ENCODE measurements at regions not wholly inside any gene's neighbourhood (a gene's known extent, or its start where the extent isn't known, plus 50 kb on each side); places are given as distances from the start of the nearest gene placed in this dataset.
"Not testable (repeated sequence)": the region's sequence is repeated elsewhere in the genome, so short reads cannot be mapped to it uniquely, and the experiment has no call there.

DNA sequence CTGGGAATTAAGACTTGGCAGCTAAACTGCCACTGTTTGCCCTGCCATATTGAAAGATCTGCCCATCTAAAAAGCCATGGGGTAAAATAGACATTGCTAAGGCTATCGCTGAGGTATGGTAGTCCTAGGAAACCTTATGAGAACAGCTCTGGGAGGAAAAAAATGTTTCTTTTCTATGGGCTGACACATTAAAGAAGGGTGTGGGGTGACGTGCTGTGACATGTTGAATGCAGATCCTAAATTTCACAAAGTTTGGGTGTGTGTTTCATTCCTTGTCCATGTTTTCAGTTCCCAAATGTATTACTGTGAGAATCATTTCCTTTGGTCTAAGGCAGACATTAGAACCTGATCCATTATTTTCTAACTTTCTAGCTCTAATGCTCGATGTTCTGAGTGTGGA lies 766.4 kb downstream of the BCL11A start:
- Mint-ChIP-seq H3K9me3 (peaks cover 2% of the 10 kb centered on the region), H3K4me3 (no peak overlapping the region), H3K27me3 (no peaks in the 10 kb centered on the region), H3K36me3 (no peaks in the 10 kb centered on the region), H3K4me1 (ENCODE audit: low read depth in 2 of 2) (no peaks in the 10 kb centered on the region), H3K27ac (no peak overlapping the region)
- no peak for ATAC-seq
- no peak for DNase-seq (ENCODE audit: low spot score)

DNA sequence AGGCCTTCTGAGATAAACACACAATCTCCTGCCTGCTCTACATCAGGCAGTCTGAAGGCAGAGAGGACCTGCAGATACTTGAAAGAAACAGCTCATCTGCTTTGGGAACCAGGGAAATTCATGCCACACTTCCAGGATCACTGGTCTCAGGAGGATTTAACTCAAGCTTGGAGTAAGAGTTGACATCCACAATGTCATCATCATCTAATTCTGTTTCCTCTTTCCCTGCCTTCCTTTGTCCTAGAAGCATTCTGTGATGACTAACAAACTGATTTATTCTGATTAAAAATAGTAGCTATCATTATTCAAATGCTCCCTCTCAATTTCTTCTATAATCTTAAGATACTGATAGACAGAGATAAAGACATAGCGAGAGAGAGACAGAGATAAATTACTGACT lies 766.8 kb downstream of the BCL11A start:
- DNase-seq (ENCODE audit: low spot score) = no peak
- Mint-ChIP-seq H3K27ac (no peak overlapping the region), H3K27me3 (no peaks in the 10 kb centered on the region), H3K4me3 (no peak overlapping the region), H3K9me3 (peaks cover 2% of the 10 kb centered on the region), H3K36me3 (no peaks in the 10 kb centered on the region), H3K4me1 (ENCODE audit: low read depth in 2 of 2) (no peaks in the 10 kb centered on the region)
- ATAC-seq = no peak

DNA sequence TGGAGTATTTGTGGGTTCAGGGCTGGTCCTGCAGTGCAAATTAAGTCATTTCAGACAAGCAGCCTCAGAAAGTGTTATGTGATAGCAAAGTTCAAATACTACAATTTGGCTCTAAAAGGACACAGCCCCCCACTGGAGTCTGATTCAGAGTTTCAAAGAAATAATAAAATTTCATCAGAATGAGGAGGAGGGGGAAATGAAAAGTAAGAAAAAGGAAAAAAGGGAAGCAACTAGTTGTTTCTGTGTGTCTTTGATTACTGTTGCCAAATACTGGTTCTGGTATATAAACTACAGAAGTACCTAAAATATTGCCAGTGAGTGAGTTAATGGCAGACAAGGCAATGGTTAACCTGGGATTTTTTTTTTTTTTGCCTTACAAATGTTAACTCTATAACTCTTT lies 773.9 kb downstream of the BCL11A start:
- Mint-ChIP-seq H3K4me3 (no peak overlapping the region), H3K27ac (no peak overlapping the region), H3K36me3 (no peaks in the 10 kb centered on the region), H3K4me1 (ENCODE audit: low read depth in 2 of 2) (no peaks in the 10 kb centered on the region), H3K9me3 (no peaks in the 10 kb centered on the region), H3K27me3 (no peaks in the 10 kb centered on the region)
- ATAC-seq (no peak), DNase-seq (ENCODE audit: low spot score) (no peak)

DNA sequence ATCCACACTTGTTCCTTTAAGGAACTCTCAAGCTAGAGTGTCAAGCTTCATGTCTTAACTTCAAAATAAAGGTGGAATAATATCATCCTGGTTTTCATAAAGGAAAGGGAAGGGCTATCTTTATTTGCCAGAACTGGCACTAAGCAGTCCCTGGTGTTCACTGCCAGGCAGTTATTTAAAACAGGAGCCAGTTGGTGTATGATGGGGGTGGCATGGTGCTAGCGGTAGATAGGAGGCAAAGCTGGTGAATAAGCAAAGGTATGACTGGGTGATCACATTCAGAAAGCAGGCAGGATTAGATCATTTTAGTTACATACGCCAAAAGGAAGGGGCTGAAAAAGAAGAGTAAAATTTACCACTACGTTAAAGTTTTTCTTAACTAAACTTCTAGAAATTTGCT lies 776.3 kb downstream of the BCL11A start:
- H3K4me3 Mint-ChIP-seq = no peak overlapping the region
- ATAC-seq (no peak), DNase-seq (ENCODE audit: low spot score) (no peak)
- peaks cover 3% of the 10 kb centered on the region for H3K9me3 Mint-ChIP-seq
- no peaks in the 10 kb centered on the region for H3K27me3 Mint-ChIP-seq
- H3K36me3 Mint-ChIP-seq = no peaks in the 10 kb centered on the region
- H3K27ac Mint-ChIP-seq = no peak overlapping the region
- H3K4me1 Mint-ChIP-seq (ENCODE audit: low read depth in 2 of 2) = no peaks in the 10 kb centered on the region

DNA sequence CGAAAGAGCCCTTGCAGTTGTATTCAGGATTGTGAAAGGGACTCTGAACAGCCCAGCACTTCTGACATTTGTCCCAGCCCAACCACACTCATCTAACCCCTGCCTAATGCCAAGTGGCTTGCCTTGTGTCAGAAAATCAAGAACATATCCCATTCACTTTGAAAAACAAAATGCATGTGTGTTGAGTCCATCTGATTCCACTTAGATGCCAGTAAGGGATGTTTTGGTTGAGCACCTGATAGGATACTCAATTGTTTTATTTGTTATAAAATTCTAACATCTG lies 776.8 kb downstream of the BCL11A start:
- H3K9me3 Mint-ChIP-seq = peaks cover 3% of the 10 kb centered on the region
- no peak overlapping the region for H3K4me3 Mint-ChIP-seq
- H3K36me3 Mint-ChIP-seq = no peaks in the 10 kb centered on the region
- no peaks in the 10 kb centered on the region for H3K27me3 Mint-ChIP-seq
- no peak overlapping the region for H3K27ac Mint-ChIP-seq
- no peak for ATAC-seq
- H3K4me1 Mint-ChIP-seq (ENCODE audit: low read depth in 2 of 2) = no peaks in the 10 kb centered on the region
- DNase-seq (ENCODE audit: low spot score) = no peak

DNA sequence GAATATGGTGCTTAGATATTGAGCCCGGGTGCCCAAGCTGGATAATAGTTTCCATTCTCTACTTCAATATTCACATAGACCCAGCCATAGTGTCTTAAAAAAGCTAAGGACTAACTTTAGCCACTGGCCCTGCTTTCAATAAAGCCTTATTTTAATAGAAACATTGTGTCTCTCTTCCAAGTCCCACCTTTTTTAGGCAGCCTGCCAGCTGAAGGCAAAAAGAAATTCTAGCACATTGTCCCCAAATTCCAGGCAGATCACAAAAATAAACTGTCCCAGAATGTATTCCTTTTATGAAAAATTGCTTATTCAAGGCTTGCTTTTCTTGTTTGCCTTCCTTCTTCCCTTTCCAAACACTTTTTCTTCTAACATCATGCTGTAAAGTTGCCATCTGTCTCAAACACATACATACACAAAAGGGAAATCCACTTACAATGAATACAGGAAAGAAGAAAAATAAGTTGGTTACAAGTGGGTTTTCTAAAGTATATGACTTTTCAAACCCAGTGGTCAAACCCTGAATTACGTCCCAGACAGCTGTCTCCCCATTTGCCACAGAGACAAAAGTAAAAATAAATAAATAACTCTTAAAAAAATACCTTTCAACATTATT lies 778.5 kb downstream of the BCL11A start:
- H3K36me3 Mint-ChIP-seq = no peaks in the 10 kb centered on the region
- H3K27me3 Mint-ChIP-seq = no peaks in the 10 kb centered on the region
- no peak overlapping the region for H3K27ac Mint-ChIP-seq
- ATAC-seq (no peak), DNase-seq (ENCODE audit: low spot score) (no peak)
- H3K4me1 Mint-ChIP-seq (ENCODE audit: low read depth in 2 of 2) = no peaks in the 10 kb centered on the region
- H3K9me3 Mint-ChIP-seq = peaks cover 3% of the 10 kb centered on the region
- H3K4me3 Mint-ChIP-seq = no peak overlapping the region

DNA sequence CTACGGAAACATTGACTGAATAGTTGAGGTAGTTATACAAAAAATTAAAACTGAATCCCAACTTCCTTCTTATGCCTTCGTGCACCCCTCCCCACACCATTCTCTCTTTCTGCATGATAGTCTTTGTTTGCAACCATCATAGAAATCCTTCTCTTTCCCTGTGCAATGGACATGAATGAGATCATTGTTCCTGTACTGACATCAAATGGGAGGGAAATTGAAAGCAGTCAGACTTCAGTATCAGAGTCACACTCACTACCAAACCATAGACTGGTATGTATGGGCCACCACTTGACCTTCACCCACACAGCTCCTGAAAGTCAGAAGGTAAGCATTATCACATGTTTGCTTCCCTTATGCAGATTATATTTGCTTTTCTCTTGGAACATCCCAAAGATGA lies 782.8 kb downstream of the BCL11A start:
- H3K27ac Mint-ChIP-seq = no peak overlapping the region
- H3K4me3 Mint-ChIP-seq = no peak overlapping the region
- no peak for ATAC-seq
- no peaks in the 10 kb centered on the region for H3K36me3 Mint-ChIP-seq
- H3K9me3 Mint-ChIP-seq = peaks cover 3% of the 10 kb centered on the region
- no peaks in the 10 kb centered on the region for H3K27me3 Mint-ChIP-seq
- H3K4me1 Mint-ChIP-seq (ENCODE audit: low read depth in 2 of 2) = no peaks in the 10 kb centered on the region
- no peak for DNase-seq (ENCODE audit: low spot score)

DNA sequence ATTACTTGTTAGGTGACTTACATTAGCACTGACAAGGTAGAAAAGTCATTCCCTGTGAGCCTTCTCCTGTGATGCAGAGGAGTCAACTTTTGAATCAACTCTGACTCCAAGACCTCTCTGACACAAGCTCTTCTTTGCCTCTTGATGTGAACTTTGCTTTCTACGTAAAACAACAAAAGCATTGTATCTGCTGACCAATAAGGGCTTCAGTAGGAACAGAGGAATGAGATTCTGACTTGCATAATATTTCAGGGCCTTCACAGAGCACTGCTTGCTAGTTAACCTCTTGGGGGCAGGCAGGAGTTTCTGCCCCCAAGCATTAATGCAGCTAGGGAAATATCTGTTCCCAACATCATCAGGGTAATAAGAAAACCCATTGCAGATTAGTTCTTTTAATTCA lies 791.5 kb downstream of the BCL11A start:
- DNase-seq (ENCODE audit: low spot score) (no peak), ATAC-seq (no peak)
- Mint-ChIP-seq H3K27me3 (no peaks in the 10 kb centered on the region), H3K27ac (no peak overlapping the region), H3K36me3 (no peaks in the 10 kb centered on the region), H3K9me3 (no peaks in the 10 kb centered on the region), H3K4me3 (no peak overlapping the region), H3K4me1 (ENCODE audit: low read depth in 2 of 2) (no peaks in the 10 kb centered on the region)

DNA sequence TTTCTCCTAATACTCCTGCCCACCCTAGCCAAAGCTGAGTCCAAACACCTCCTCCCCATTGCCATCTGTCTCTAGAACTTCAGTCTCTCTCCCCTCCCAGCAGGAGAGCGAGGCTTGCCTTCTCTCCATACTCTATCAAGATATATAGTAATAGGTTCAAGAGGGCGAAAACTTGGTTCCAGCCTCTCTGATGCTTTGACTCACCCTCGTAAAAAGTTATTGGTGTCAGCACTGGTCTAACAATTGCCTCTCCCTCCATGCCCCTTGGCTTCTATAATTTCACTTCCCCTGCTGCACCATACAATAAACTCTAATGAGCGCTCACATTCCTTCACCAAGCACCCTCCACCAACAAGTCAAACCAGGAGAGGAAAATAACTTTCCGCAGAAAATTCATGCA lies 797.3 kb downstream of the BCL11A start:
- Mint-ChIP-seq H3K4me1 (ENCODE audit: low read depth in 2 of 2) (no peaks in the 10 kb centered on the region), H3K27me3 (no peaks in the 10 kb centered on the region), H3K9me3 (no peaks in the 10 kb centered on the region), H3K36me3 (no peaks in the 10 kb centered on the region), H3K27ac (no peak overlapping the region), H3K4me3 (no peak overlapping the region)
- DNase-seq (ENCODE audit: low spot score) (no peak), ATAC-seq (no peak)

DNA sequence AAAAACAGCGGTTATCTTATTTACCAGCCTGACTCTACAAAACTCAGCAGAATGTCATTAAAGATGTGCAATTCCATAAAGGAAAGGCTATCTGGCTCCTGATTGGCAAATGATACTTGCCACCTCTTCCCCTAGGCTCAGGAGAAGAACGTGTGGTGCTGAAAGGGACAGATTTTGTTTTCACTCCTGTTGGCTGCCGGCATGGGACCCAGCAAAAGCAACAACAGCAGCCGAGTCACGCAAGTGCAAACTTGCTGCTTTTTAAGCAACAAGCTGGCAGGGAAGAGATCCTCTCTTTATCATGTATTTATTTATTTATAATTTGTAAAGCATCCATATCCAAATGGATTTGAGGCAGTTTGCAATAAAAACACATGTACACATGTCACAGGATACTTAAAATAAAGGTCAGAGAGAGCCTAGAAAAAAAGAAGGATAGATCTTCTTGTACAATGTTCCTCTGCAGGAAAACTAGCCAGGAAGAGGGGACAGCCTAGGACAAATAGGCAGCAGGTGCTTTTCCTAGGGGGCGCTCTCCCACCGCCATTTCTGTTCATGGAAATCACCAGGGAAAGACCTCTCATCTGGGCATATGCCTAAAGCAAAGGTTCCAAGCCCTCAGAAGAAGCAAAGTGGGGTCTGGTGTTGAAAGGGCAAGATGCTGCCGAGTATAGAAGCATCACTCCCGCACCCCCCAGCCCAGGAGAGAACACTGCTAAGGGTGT lies 799.3 kb downstream of the BCL11A start:
- H3K9me3 Mint-ChIP-seq = peaks cover 3% of the 10 kb centered on the region
- no peak for DNase-seq (ENCODE audit: low spot score)
- H3K36me3 Mint-ChIP-seq = no peaks in the 10 kb centered on the region
- H3K4me1 Mint-ChIP-seq (ENCODE audit: low read depth in 2 of 2) = no peaks in the 10 kb centered on the region
- no peak for ATAC-seq
- no peak overlapping the region for H3K27ac Mint-ChIP-seq
- H3K27me3 Mint-ChIP-seq = no peaks in the 10 kb centered on the region
- H3K4me3 Mint-ChIP-seq = no peak overlapping the region

DNA sequence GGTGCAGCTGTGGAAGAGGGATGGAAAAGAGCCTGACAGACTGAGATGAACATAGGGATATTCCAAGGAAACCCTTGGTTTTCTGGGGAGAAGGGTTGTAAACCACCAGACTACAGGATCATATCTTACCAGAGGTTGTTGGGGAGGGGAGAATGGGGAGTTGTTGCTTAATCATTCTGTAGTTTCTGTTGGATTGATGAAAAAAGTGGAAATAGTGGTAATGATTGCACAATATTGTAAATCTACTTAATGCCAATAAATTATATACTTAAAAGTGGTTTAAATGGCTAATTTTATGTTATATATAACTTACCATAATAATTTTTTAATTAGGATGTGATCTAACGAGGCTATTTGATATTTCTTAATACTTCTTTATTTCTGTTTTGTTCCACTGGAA lies 800.9 kb downstream of the BCL11A start:
- ATAC-seq (no peak), DNase-seq (ENCODE audit: low spot score) (no peak)
- Mint-ChIP-seq H3K9me3 (peaks cover 3% of the 10 kb centered on the region), H3K4me3 (no peak overlapping the region), H3K4me1 (ENCODE audit: low read depth in 2 of 2) (no peaks in the 10 kb centered on the region), H3K27me3 (no peaks in the 10 kb centered on the region), H3K36me3 (no peaks in the 10 kb centered on the region), H3K27ac (no peak overlapping the region)

DNA sequence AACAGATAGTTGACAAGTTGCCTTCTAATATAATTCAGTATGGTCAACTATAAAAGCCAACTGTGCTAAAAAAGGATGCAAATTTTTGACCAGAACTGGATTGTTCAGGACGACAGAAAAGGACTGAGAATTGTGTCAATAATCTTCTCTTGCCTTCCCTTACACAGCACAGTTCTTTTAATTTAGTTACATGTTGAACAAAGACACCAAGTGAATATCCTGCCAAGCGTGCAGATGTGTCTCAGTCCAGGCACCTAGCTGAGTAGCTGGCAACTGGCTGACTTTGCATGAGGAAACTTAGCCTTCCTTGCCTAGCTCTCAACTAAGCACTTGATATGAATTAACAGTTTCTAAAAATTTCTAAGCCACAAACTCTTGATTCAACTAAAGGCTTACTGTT lies 801.4 kb downstream of the BCL11A start:
- Mint-ChIP-seq H3K27ac (no peak overlapping the region), H3K4me1 (ENCODE audit: low read depth in 2 of 2) (no peaks in the 10 kb centered on the region), H3K4me3 (no peak overlapping the region), H3K9me3 (peaks cover 3% of the 10 kb centered on the region), H3K27me3 (no peaks in the 10 kb centered on the region), H3K36me3 (no peaks in the 10 kb centered on the region)
- no peak for DNase-seq (ENCODE audit: low spot score)
- no peak for ATAC-seq

DNA sequence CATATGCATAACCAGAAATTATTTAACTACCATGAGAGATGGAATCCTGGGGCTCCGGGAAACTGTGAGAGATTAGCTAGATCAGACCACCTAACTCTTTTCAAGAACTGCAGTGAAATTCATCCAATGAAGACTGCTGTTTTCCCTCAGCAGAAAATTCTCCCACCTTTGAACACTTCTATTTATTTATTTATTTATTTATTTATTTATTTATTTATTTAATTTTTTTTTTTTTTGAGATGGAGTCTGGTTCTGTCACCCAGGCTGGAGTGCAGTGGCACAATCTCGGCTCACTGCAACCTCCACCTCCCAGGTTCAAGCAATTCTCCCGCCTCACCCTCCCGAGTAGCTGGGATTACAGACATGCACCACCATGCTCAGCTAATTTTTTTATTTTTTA lies 802.2 kb downstream of the BCL11A start:
- H3K36me3 Mint-ChIP-seq; H3K4me1 Mint-ChIP-seq (ENCODE audit: low read depth in 2 of 2); DNase-seq (ENCODE audit: low spot score); H3K27ac Mint-ChIP-seq; H3K27me3 Mint-ChIP-seq; H3K9me3 Mint-ChIP-seq; ATAC-seq; H3K4me3 Mint-ChIP-seq: not testable (repeated sequence)

DNA sequence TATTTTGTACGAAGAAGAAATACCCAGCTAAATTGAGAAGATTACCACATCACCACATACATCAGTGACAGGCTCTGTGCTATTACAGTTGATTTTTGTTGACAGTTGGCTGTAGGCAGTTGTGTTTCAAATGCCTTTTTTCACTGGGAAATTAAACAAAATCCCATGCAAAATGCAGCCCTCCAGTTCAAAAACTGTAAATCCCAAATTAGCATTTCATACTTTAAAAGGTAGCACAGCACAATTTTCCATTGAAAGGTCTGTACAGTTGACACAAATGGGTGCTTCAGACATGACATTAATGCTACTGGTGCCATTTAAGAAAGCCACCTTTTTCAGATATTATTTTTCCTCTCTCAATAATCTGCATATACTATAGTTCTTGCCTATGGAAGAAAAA lies 807.2 kb downstream of the BCL11A start:
- H3K4me3 Mint-ChIP-seq = no peak overlapping the region
- no peaks in the 10 kb centered on the region for H3K36me3 Mint-ChIP-seq
- H3K4me1 Mint-ChIP-seq (ENCODE audit: low read depth in 2 of 2) = no peaks in the 10 kb centered on the region
- peaks cover 3% of the 10 kb centered on the region for H3K9me3 Mint-ChIP-seq
- ATAC-seq (no peak), DNase-seq (ENCODE audit: low spot score) (no peak)
- no peaks in the 10 kb centered on the region for H3K27me3 Mint-ChIP-seq
- no peak overlapping the region for H3K27ac Mint-ChIP-seq

DNA sequence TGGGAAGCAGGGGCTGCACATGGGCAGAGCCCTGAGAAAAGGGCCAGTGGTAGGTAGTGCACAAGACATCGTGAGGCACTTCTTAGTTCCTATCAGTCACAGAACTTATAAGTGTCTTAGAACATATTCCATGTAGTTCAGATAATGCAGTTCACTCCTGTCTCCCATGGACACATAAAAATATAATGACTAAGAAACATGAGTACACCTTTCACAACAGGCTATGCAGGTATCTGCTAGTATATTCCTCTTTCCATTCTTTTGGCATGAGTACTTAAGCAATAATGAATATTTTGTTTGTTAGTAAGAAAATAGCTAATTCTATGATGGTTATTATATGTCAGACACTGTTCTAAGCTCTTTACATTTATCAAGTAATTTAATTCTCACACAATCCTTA lies 808.4 kb downstream of the BCL11A start:
- no peaks in the 10 kb centered on the region for H3K4me1 Mint-ChIP-seq (ENCODE audit: low read depth in 2 of 2)
- H3K27me3 Mint-ChIP-seq = no peaks in the 10 kb centered on the region
- DNase-seq (ENCODE audit: low spot score) (no peak), ATAC-seq (no peak)
- H3K9me3 Mint-ChIP-seq = no peaks in the 10 kb centered on the region
- H3K27ac Mint-ChIP-seq = no peak overlapping the region
- H3K4me3 Mint-ChIP-seq = no peak overlapping the region
- H3K36me3 Mint-ChIP-seq = no peaks in the 10 kb centered on the region

Data from natural killer cell treated with Interleukin-12 subunit alpha and Interleukin-12 subunit beta and Interleukin-15 and Interleukin-18, amount 100 ng/mL, for 72 hours (primary cell).